Breast epithelium (tissue), 3 donors: ENCODE measurements at regions not wholly inside any gene's neighbourhood (a gene's known extent, or its start where the extent isn't known, plus 50 kb on each side); places are given as distances from the start of the nearest gene placed in this dataset.

ENCODE experiments used
- CTCF ChIP-seq, 3 donors: fragments of 450-650 bp; IDR thresholded peaks; one replicate each; pipeline ENCODE4 v1.5.1; 2016 to 2017; ENCODE audit warnings: antibody characterized with exemption in 3 of 3, mild to moderate bottlenecking in 3 of 3, moderate library complexity in 3 of 3
- POLR2A ChIP-seq: fragments of 450-650 bp; IDR thresholded peaks from one replicate; pipeline ENCODE4 v1.6.1; 2016; ENCODE audit warnings: antibody characterized with exemption, mild to moderate bottlenecking, moderate library complexity

- no peak for TF ChIP-seq CTCF (IDR thresholded peaks at IDR 0.05)
- TF ChIP-seq POLR2A = no peak
Measured at GRCh38 chr18:67232406-67232805, 284.1 kb downstream of the DSEL start.
